Panc1 (cell line): ENCODE measurements at regions not wholly inside any gene's neighbourhood (a gene's known extent, or its start where the extent isn't known, plus 50 kb on each side); places are given as distances from the start of the nearest gene placed in this dataset.
"Not testable (repeated sequence)": the region's sequence is repeated elsewhere in the genome, so short reads cannot be mapped to it uniquely, and the experiment has no call there.

Experiments used
- SIN3A ChIP-seq: IDR thresholded peaks from 2 replicates; pipeline ENCODE4 v1.6.1; 2012; ENCODE audit warnings: low read depth, mild to moderate bottlenecking, low read length, moderate library complexity, borderline replicate concordance; ENCODE audit not compliant: insufficient read depth
- TCF7L2 ChIP-seq: IDR thresholded peaks from 2 replicates; pipeline ENCODE4 v1.6.1; 2011; ENCODE audit warnings: mild to moderate bottlenecking, low read depth, low read length, inconsistent platforms
- TF ChIP-seq, protein P1 (sequence below), 2 experiments: IDR thresholded peaks; 2 replicates each; pipeline ENCODE4 v1.6.1; 2011 to 2012; ENCODE audit warnings: low read depth in 2 of 2, control low read depth in 1 of 2, low read length in 1 of 2, mild to moderate bottlenecking in 1 of 2, moderate library complexity in 1 of 2; ENCODE audit not compliant: insufficient read depth in 1 of 2
- TF ChIP-seq, protein P2 (sequence below): fragments of 450-650 bp; IDR thresholded peaks from 2 replicates; pipeline ENCODE4 v1.5.1; 2017; ENCODE audit warnings: mild to moderate bottlenecking

- TF ChIP-seq, protein P1, sequence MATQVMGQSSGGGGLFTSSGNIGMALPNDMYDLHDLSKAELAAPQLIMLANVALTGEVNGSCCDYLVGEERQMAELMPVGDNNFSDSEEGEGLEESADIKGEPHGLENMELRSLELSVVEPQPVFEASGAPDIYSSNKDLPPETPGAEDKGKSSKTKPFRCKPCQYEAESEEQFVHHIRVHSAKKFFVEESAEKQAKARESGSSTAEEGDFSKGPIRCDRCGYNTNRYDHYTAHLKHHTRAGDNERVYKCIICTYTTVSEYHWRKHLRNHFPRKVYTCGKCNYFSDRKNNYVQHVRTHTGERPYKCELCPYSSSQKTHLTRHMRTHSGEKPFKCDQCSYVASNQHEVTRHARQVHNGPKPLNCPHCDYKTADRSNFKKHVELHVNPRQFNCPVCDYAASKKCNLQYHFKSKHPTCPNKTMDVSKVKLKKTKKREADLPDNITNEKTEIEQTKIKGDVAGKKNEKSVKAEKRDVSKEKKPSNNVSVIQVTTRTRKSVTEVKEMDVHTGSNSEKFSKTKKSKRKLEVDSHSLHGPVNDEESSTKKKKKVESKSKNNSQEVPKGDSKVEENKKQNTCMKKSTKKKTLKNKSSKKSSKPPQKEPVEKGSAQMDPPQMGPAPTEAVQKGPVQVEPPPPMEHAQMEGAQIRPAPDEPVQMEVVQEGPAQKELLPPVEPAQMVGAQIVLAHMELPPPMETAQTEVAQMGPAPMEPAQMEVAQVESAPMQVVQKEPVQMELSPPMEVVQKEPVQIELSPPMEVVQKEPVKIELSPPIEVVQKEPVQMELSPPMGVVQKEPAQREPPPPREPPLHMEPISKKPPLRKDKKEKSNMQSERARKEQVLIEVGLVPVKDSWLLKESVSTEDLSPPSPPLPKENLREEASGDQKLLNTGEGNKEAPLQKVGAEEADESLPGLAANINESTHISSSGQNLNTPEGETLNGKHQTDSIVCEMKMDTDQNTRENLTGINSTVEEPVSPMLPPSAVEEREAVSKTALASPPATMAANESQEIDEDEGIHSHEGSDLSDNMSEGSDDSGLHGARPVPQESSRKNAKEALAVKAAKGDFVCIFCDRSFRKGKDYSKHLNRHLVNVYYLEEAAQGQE (IDR thresholded peaks at IDR 0.05; ENCODE audit: insufficient read depth in 1 of 2, low read depth in 2 of 2, low read length in 1 of 2): not testable (repeated sequence)
- not testable (repeated sequence) for TF ChIP-seq TCF7L2, SIN3A
- TF ChIP-seq, protein P2, sequence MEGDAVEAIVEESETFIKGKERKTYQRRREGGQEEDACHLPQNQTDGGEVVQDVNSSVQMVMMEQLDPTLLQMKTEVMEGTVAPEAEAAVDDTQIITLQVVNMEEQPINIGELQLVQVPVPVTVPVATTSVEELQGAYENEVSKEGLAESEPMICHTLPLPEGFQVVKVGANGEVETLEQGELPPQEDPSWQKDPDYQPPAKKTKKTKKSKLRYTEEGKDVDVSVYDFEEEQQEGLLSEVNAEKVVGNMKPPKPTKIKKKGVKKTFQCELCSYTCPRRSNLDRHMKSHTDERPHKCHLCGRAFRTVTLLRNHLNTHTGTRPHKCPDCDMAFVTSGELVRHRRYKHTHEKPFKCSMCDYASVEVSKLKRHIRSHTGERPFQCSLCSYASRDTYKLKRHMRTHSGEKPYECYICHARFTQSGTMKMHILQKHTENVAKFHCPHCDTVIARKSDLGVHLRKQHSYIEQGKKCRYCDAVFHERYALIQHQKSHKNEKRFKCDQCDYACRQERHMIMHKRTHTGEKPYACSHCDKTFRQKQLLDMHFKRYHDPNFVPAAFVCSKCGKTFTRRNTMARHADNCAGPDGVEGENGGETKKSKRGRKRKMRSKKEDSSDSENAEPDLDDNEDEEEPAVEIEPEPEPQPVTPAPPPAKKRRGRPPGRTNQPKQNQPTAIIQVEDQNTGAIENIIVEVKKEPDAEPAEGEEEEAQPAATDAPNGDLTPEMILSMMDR: not testable (repeated sequence)
Observed at GRCh38 chr4:187090832-187091231, 367.2 kb upstream of the FAT1 start.
